A549 (cell line): ENCODE measurements at regions not wholly inside any gene's neighbourhood (a gene's known extent, or its start where the extent isn't known, plus 50 kb on each side); places are given as distances from the start of the nearest gene placed in this dataset.

Experiments
- ATAC-seq, 2 experiments: fragments of 200-7000 bp in 1 of 2; fragments of >200 bp in 1 of 2; cut with Nextera tagmentation in 1 of 2; cut with Tn5 transposase in 1 of 2; 3 replicates each; pipeline versions ENCODE4 v1.8.0 to v1.9.1; 2018 to 2020; ENCODE audit warnings: mild to moderate bottlenecking in 1 of 2, moderate library complexity in 1 of 2
- CTCF ChIA-PET: fragments of 300-600 bp; sonication (Branson Sonifier 250); formaldehyde crosslinking; extraction: SDS; loops from one replicate; lab custom pipeline; 2021; ENCODE audit warnings: antibody characterized with exemption, inconsistent platforms; lab: Yijun Ruan, JAX
- POLR2A ChIA-PET: fragments of 350-600 bp; formaldehyde crosslinking; extraction: SDS; loops from one replicate; lab custom pipeline; 2021; ENCODE audit warnings: antibody characterized with exemption, inconsistent platforms; lab: Yijun Ruan, JAX
- DNase-seq, 2 experiments: peaks; one replicate each; pipeline versions ENCODE4 v3.0.0 to v3.0.0-alpha.2; 2011 to 2016; ENCODE audit warnings: low read depth in 1 of 2, low spot score in 1 of 2
- FAIRE-seq: peaks from 2 replicates; lab custom pipeline; 2011; peaks lifted over from hg19 to GRCh38; lab: Jason Lieb, UNC
- H3K27ac ChIP-seq, 2 experiments: fragments of >200 bp; sonication (Bioruptor Twin); formaldehyde crosslinking; 3 replicates each; pipeline ENCODE4 v1.5.1; 2016 to 2017
- H3K4me1 ChIP-seq: fragments of >200 bp; sonication (Bioruptor Twin); formaldehyde crosslinking; 3 replicates; pipeline ENCODE4 v1.6.1; 2016
- H3K4me2 ChIP-seq: fragments of >200 bp; sonication (Bioruptor Twin); formaldehyde crosslinking; 3 replicates; pipeline ENCODE4 v1.6.1; 2016
- H3K4me3 ChIP-seq: fragments of >200 bp; sonication (Bioruptor Twin); formaldehyde crosslinking; 3 replicates; pipeline ENCODE4 v1.5.1; 2016
- H3K9me3 ChIP-seq: fragments of >200 bp; sonication (Bioruptor Twin); formaldehyde crosslinking; 3 replicates; pipeline ENCODE4 v1.6.1; 2016
- ATOH8 ChIP-seq: fragments of 250-450 bp; sonication (Bioruptor Pico); IDR thresholded peaks from 2 replicates; pipeline ENCODE4 v1.5.0; 2020; ENCODE audit warnings: low read depth, mild to moderate bottlenecking, moderate library complexity
- BCL3 ChIP-seq: fragments of >200 bp; sonication (Bioruptor Twin); formaldehyde crosslinking; IDR thresholded peaks from 3 replicates; pipeline ENCODE4 v1.6.1; 2016
- CBX8 ChIP-seq: fragments of 200-600 bp; sonication (generic); IDR thresholded peaks from 2 replicates; pipeline ENCODE4 v1.6.1; 2016
- CEBPB ChIP-seq, 2 experiments: fragments of >200 bp in 1 of 2; sonication (Bioruptor Twin) in 1 of 2; formaldehyde crosslinking in 1 of 2; IDR thresholded peaks; 2 replicates each; pipeline ENCODE4 v1.6.1; 2012 to 2016
- E2F6 ChIP-seq: IDR thresholded peaks from 2 replicates; pipeline ENCODE4 v1.6.1; 2012; ENCODE audit warnings: low read depth, borderline replicate concordance
- EHF ChIP-seq: fragments of 250-450 bp; sonication (Bioruptor Pico); IDR thresholded peaks from 2 replicates; pipeline ENCODE4 v1.5.0; 2020; ENCODE audit warnings: mild to moderate bottlenecking
- FOSL2 ChIP-seq, 2 experiments: fragments of 450-650 bp in 1 of 2; fragments of >200 bp in 1 of 2; sonication (Bioruptor Twin) in 1 of 2; formaldehyde crosslinking; IDR thresholded peaks; 2 replicates each; pipeline versions ENCODE4 v1.5.0 to v1.6.1; 2016 to 2020; ENCODE audit warnings: mild to moderate bottlenecking in 1 of 2, moderate library complexity in 1 of 2
- HDAC2 ChIP-seq: fragments of 200-600 bp; sonication (generic); IDR thresholded peaks from 2 replicates; pipeline ENCODE4 v1.6.1; 2016
- HES2 ChIP-seq: fragments of >200 bp; sonication (Bioruptor Twin); formaldehyde crosslinking; IDR thresholded peaks from 2 replicates; pipeline ENCODE4 v1.6.1; 2016
- HOXA7 ChIP-seq: fragments of 250-450 bp; sonication (Bioruptor Pico); IDR thresholded peaks from 2 replicates; pipeline ENCODE4 v1.5.0; 2020; ENCODE audit warnings: mild to moderate bottlenecking, moderate library complexity
- HOXB13 ChIP-seq: fragments of 250-450 bp; sonication (Bioruptor Pico); IDR thresholded peaks from 2 replicates; pipeline ENCODE4 v1.5.0; 2020; ENCODE audit warnings: low read depth, mild to moderate bottlenecking, moderate library complexity
- HOXB5 ChIP-seq: fragments of 250-450 bp; sonication (Bioruptor Pico); IDR thresholded peaks from 2 replicates; pipeline ENCODE4 v1.5.0; 2020; ENCODE audit warnings: mild to moderate bottlenecking, moderate library complexity
- JUN ChIP-seq, 2 experiments: fragments of >200 bp; sonication (Bioruptor Twin); formaldehyde crosslinking; IDR thresholded peaks; 2 replicates in 1 of 2; 3 replicates in 1 of 2; pipeline ENCODE4 v1.6.1; 2016 to 2017
- JUNB ChIP-seq: fragments of >200 bp; sonication (Bioruptor Twin); formaldehyde crosslinking; IDR thresholded peaks from 2 replicates; pipeline ENCODE4 v1.6.1; 2016
- NFE2L2 ChIP-seq: fragments of 150-350 bp; conservative IDR thresholded peaks from 2 replicates; pipeline ENCODE4 v1.6.1; 2014; ENCODE audit warnings: low read length
- NPAS2 ChIP-seq: fragments of 250-450 bp; sonication (Bioruptor Pico); IDR thresholded peaks from 2 replicates; pipeline ENCODE4 v1.8.0; 2022; ENCODE audit warnings: mild to moderate bottlenecking, moderate library complexity, borderline replicate concordance
- NR3C1 ChIP-seq: fragments of >200 bp; sonication (Bioruptor Twin); formaldehyde crosslinking; IDR thresholded peaks from 3 replicates; pipeline ENCODE4 v1.6.1; 2017
- PHF8 ChIP-seq: fragments of 200-600 bp; sonication (generic); IDR thresholded peaks from 2 replicates; pipeline ENCODE4 v1.6.1; 2016; ENCODE audit warnings: low read depth, mild to moderate bottlenecking, antibody characterized with exemption, moderate library complexity, borderline replicate concordance
- POLR2AphosphoS2 ChIP-seq: conservative IDR thresholded peaks from 2 replicates; pipeline ENCODE4 v1.6.1; 2012; ENCODE audit warnings: low read length, improper control_type of control experiment, inconsistent platforms
- RAD21 ChIP-seq, 2 experiments: fragments of >200 bp in 1 of 2; sonication (Bioruptor Twin) in 1 of 2; formaldehyde crosslinking in 1 of 2; IDR thresholded peaks in 1 of 2; conservative IDR thresholded peaks in 1 of 2; 2 replicates in 1 of 2; 3 replicates in 1 of 2; pipeline ENCODE4 v1.6.1; 2012 to 2018; ENCODE audit warnings: inconsistent platforms in 1 of 2
- RCOR1 ChIP-seq: fragments of 150-350 bp; IDR thresholded peaks from 2 replicates; pipeline ENCODE4 v1.6.1; 2014; ENCODE audit warnings: antibody characterized with exemption, low read length, low read depth
- RNF2 ChIP-seq: fragments of 200-600 bp; sonication (generic); IDR thresholded peaks from 2 replicates; pipeline ENCODE4 v1.6.1; 2016; ENCODE audit warnings: low read depth, mild to moderate bottlenecking, antibody characterized with exemption, moderate library complexity, borderline replicate concordance
- SREBF2 ChIP-seq: fragments of 450-650 bp; IDR thresholded peaks from 2 replicates; pipeline ENCODE4 v1.6.1; 2014; ENCODE audit warnings: mild to moderate bottlenecking, moderate library complexity
- ZC3H11A ChIP-seq: fragments of 450-650 bp; IDR thresholded peaks from 2 replicates; pipeline ENCODE4 v1.6.1; 2014; ENCODE audit warnings: antibody characterized with exemption, mild to moderate bottlenecking
- ZNF302 ChIP-seq: fragments of 250-450 bp; sonication (Bioruptor Pico); IDR thresholded peaks from 2 replicates; pipeline ENCODE4 v1.9.0; 2021; ENCODE audit warnings: inconsistent platforms, mild to moderate bottlenecking, moderate library complexity
- WGBS: methylation state at CpG from one replicate; pipeline ENCODE4 v1.1.6; 2017; ENCODE audit errors: missing lambda C conversion rate; 5-methylcytosine and 5-hydroxymethylcytosine counted together
- TF ChIP-seq, protein P1 (sequence below): fragments of >200 bp; sonication (Bioruptor Twin); formaldehyde crosslinking; IDR thresholded peaks from 3 replicates; pipeline ENCODE4 v1.5.1; 2016
- TF ChIP-seq, protein P2 (sequence below): fragments of 250-450 bp; sonication (Bioruptor Pico); IDR thresholded peaks from 2 replicates; pipeline ENCODE4 v1.5.0; 2021; ENCODE audit warnings: mild to moderate bottlenecking, moderate library complexity, borderline replicate concordance

GRCh38 chr1:191609305-191609704 is 549.0 kb upstream of the RGS18 start:
- FAIRE-seq (no peak), ATAC-seq (no peak), DNase-seq (no peak)
- no peak overlapping the region for H3K4me2 ChIP-seq
- POLR2A ChIA-PET: no interaction called here
- no peaks in the 10 kb centered on the region for H3K9me3 ChIP-seq
- no peak for TF ChIP-seq ATOH8 (CRISPR knock-in tag)
- no peak for TF ChIP-seq E2F6
- TF ChIP-seq FOSL2 (IDR thresholded peaks at IDR 0.05): no peak
- TF ChIP-seq FOSL2 (CRISPR knock-in tag; IDR thresholded peaks at IDR 0.05): no peak
- TF ChIP-seq HES2: no peak
- no peak for TF ChIP-seq CEBPB (IDR thresholded peaks at IDR 0.05)
- no peak for TF ChIP-seq RCOR1
- TF ChIP-seq HDAC2: no peak
- TF ChIP-seq, protein P1, sequence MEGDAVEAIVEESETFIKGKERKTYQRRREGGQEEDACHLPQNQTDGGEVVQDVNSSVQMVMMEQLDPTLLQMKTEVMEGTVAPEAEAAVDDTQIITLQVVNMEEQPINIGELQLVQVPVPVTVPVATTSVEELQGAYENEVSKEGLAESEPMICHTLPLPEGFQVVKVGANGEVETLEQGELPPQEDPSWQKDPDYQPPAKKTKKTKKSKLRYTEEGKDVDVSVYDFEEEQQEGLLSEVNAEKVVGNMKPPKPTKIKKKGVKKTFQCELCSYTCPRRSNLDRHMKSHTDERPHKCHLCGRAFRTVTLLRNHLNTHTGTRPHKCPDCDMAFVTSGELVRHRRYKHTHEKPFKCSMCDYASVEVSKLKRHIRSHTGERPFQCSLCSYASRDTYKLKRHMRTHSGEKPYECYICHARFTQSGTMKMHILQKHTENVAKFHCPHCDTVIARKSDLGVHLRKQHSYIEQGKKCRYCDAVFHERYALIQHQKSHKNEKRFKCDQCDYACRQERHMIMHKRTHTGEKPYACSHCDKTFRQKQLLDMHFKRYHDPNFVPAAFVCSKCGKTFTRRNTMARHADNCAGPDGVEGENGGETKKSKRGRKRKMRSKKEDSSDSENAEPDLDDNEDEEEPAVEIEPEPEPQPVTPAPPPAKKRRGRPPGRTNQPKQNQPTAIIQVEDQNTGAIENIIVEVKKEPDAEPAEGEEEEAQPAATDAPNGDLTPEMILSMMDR: no peak
- TF ChIP-seq, protein P2, sequence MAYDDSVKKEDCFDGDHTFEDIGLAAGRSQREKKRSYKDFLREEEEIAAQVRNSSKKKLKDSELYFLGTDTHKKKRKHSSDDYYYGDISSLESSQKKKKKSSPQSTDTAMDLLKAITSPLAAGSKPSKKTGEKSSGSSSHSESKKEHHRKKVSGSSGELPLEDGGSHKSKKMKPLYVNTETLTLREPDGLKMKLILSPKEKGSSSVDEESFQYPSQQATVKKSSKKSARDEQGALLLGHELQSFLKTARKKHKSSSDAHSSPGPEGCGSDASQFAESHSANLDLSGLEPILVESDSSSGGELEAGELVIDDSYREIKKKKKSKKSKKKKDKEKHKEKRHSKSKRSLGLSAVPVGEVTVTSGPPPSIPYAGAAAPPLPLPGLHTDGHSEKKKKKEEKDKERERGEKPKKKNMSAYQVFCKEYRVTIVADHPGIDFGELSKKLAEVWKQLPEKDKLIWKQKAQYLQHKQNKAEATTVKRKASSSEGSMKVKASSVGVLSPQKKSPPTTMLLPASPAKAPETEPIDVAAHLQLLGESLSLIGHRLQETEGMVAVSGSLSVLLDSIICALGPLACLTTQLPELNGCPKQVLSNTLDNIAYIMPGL (CRISPR knock-in tag): no peak
- no peak for TF ChIP-seq RAD21 (conservative IDR thresholded peaks at IDR 0.05 in 1 of 2, IDR thresholded peaks at IDR 0.05 in 1 of 2)
- no peak for TF ChIP-seq PHF8
- TF ChIP-seq NFE2L2: no peak
- no peak for TF ChIP-seq NPAS2 (CRISPR knock-in tag)
- no peak for TF ChIP-seq BCL3
- TF ChIP-seq HOXB13 (CRISPR knock-in tag): no peak
- TF ChIP-seq SREBF2: no peak
- TF ChIP-seq CBX8: no peak
- no peak overlapping the region for H3K27ac ChIP-seq
- H3K4me3 ChIP-seq: no peak overlapping the region
- 0 out of 3 replicates have a peak, but pooled peaks cover 5% of the 10 kb centered on the region for H3K4me1 ChIP-seq
- CTCF ChIA-PET: no interaction called here

GRCh38 chr1:191615101-191615821 is 543.0 kb upstream of the RGS18 start:
- H3K4me1 ChIP-seq: no peaks in the 10 kb centered on the region
- DNase-seq: no peak
- H3K4me3 ChIP-seq: no peak overlapping the region
- CTCF ChIA-PET: no interaction called here
- no peak for TF ChIP-seq NR3C1
- no peak for TF ChIP-seq JUN (IDR thresholded peaks at IDR 0.05)
- TF ChIP-seq ZC3H11A: no peak
- TF ChIP-seq RNF2: no peak
- TF ChIP-seq HES2: no peak
- TF ChIP-seq POLR2AphosphoS2: no peak
- no peak for TF ChIP-seq ZNF302 (CRISPR knock-in tag)
- no peak for TF ChIP-seq JUNB
- TF ChIP-seq EHF (CRISPR knock-in tag): no peak
- TF ChIP-seq RCOR1: no peak
- no peak for TF ChIP-seq FOSL2 (IDR thresholded peaks at IDR 0.05)
- TF ChIP-seq FOSL2 (CRISPR knock-in tag; IDR thresholded peaks at IDR 0.05): no peak
- no peak for TF ChIP-seq HOXB5
- TF ChIP-seq HOXA7 (CRISPR knock-in tag): no peak
- TF ChIP-seq, all 56 proteins: peak for 0
- WGBS: 57% methylated on average over 4 of the region's 4 CpGs
- POLR2A ChIA-PET: no interaction called here
- no peak for FAIRE-seq
- H3K4me2 ChIP-seq: no peak overlapping the region
- no peak for ATAC-seq
- H3K9me3 ChIP-seq: no peaks in the 10 kb centered on the region
- no peak overlapping the region for H3K27ac ChIP-seq
